ENCODE measurements at regions not wholly inside any gene's neighbourhood (a gene's known extent, or its start where the extent isn't known, plus 50 kb on each side); places are given as distances from the start of the nearest gene placed in this dataset.

- Histone ChIP-seq H3K27me3 (ENCODE audit: control insufficient read depth, insufficient read depth, low read length) (no peaks in the 10 kb centered on the region), H3K36me3 (replicated peaks; ENCODE audit: control insufficient read depth, insufficient read depth, low read length) (no peaks in the 10 kb centered on the region), H3K4me3 (ENCODE audit: insufficient read depth, low read depth, low read length) (no peak overlapping the region)
- DNase-seq, result no peak
Observed at GRCh38 chr10:61148451-61148850, 204.5 kb upstream of the RHOBTB1 start.

DNA sequence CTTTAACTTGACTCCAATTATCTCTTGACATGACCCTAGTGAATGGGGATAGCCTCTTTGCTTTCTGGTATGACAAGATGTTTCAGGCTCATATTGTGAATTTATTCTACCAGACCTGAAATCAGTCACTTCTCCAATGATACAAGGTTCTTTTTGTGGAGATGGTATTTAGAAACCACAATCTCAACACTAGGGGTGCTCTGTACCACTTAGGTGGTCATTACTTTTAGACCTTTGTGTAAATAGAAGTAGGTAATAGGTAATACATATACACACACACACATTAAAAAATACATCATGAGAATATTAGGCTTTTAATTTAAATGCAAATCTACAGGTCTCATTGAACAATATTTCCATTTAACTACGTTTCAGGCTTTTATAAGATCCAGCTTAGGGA, 199.0 kb upstream of the RHOBTB1 start:
- no peak for DNase-seq
- no peak overlapping the region for H3K4me3 ChIP-seq (ENCODE audit: insufficient read depth, low read depth, low read length)
- no peaks in the 10 kb centered on the region for H3K36me3 ChIP-seq (replicated peaks; ENCODE audit: control insufficient read depth, insufficient read depth, low read length)
- H3K27me3 ChIP-seq (ENCODE audit: control insufficient read depth, insufficient read depth, low read length), result no peaks in the 10 kb centered on the region

DNA sequence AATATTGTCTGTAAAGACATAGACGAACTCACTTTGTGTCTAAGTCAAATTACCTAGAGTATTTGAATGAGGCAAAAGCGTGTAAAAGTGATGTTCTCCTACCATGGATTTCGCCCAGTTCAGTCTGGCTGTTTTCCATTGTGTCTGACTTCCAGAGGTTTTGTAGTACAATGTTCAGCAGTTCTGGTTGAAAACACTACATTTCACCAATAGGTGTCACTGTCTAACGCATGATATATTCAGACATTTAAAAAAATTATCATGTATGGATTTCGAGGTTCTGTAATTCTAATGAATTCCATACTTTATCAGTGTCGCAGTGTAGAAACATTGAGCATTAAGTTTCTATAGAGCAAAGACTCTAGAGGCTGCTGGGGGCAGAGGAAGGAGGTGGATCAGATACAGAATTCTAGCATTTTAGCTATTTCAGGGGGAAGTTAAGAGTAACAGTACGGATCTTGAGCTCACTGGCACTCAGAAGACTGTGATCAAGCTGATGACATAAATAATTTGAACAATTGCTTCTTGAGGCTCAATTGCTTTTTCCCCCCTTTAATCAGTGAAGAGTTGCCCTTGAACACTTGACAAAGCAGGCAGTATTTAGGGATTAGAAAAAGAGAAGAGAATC, 196.9 kb upstream of the RHOBTB1 start:
- no peaks in the 10 kb centered on the region for H3K27me3 ChIP-seq (ENCODE audit: control insufficient read depth, insufficient read depth, low read length)
- DNase-seq, result no peak
- no peaks in the 10 kb centered on the region for H3K36me3 ChIP-seq (replicated peaks; ENCODE audit: control insufficient read depth, insufficient read depth, low read length)
- H3K4me3 ChIP-seq (ENCODE audit: insufficient read depth, low read depth, low read length), result no peak overlapping the region

GRCh38 chr10:61139592-61139953, 195.6 kb upstream of the RHOBTB1 start:
- DNase-seq, result no peak
- H3K36me3 ChIP-seq (replicated peaks; ENCODE audit: control insufficient read depth, insufficient read depth, low read length), result no peaks in the 10 kb centered on the region
- no peak overlapping the region for H3K4me3 ChIP-seq (ENCODE audit: insufficient read depth, low read depth, low read length)
- no peaks in the 10 kb centered on the region for H3K27me3 ChIP-seq (ENCODE audit: control insufficient read depth, insufficient read depth, low read length)

GRCh38 chr10:61138708-61139591, 195.0 kb upstream of the RHOBTB1 start:
- H3K4me3 ChIP-seq (ENCODE audit: insufficient read depth, low read depth, low read length), result no peak overlapping the region
- H3K36me3 ChIP-seq (replicated peaks; ENCODE audit: control insufficient read depth, insufficient read depth, low read length), result no peaks in the 10 kb centered on the region
- no peak for DNase-seq
- no peaks in the 10 kb centered on the region for H3K27me3 ChIP-seq (ENCODE audit: control insufficient read depth, insufficient read depth, low read length)

DNA sequence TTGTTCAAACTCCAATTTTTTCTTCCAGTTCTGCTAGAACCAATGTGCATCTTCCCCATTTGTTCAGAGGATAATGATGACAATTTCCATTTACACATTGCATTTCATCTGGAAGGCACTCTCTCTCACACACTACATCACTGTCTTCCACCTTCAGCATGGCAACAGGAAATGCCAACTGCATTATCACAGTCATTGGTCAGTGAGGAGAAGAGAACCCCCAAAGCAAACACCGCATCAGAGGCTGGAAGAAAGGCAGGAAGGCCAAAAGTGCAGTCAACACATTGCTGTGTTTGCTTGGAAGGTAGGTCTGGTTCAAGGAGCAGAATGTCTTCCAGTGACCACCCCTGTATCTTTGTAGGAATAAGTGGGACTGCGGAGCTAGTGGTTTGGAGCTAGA, 192.2 kb upstream of the RHOBTB1 start:
- Histone ChIP-seq H3K4me3 (ENCODE audit: insufficient read depth, low read depth, low read length) (no peak overlapping the region), H3K36me3 (replicated peaks; ENCODE audit: control insufficient read depth, insufficient read depth, low read length) (no peaks in the 10 kb centered on the region), H3K27me3 (ENCODE audit: control insufficient read depth, insufficient read depth, low read length) (no peaks in the 10 kb centered on the region)
- no peak for DNase-seq

GRCh38 chr10:61135276-61135721, 191.3 kb upstream of the RHOBTB1 start:
- DNase-seq, result no peak
- H3K27me3 ChIP-seq (ENCODE audit: control insufficient read depth, insufficient read depth, low read length), result no peaks in the 10 kb centered on the region
- H3K4me3 ChIP-seq (ENCODE audit: insufficient read depth, low read depth, low read length), result no peak overlapping the region
- H3K36me3 ChIP-seq (replicated peaks; ENCODE audit: control insufficient read depth, insufficient read depth, low read length), result no peaks in the 10 kb centered on the region

GRCh38 chr10:61130366-61130765, 186.4 kb upstream of the RHOBTB1 start:
- Histone ChIP-seq H3K36me3 (replicated peaks; ENCODE audit: control insufficient read depth, insufficient read depth, low read length) (no peaks in the 10 kb centered on the region), H3K27me3 (ENCODE audit: control insufficient read depth, insufficient read depth, low read length) (no peaks in the 10 kb centered on the region), H3K4me3 (ENCODE audit: insufficient read depth, low read depth, low read length) (no peak overlapping the region)
- no peak for DNase-seq

DNA sequence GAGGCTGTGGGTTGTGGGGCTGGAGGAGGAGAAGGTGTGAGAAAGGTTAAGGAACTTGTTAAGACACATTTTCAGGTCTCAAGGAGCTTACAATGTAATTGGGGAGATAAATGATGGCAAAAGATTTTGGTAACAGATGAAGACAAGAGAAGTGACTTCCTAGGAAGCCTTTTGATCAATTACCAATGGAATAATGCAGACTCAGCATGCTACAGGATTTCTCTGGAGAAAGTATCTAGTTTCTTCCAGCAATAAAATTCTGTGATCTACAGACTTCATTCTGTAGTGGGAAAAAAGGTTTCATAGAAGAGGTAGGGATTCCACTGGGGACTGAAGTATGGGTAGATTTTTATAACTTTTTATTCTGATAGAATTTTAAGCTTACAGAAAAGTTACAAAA, 184.2 kb upstream of the RHOBTB1 start:
- no peak for DNase-seq
- Histone ChIP-seq H3K4me3 (ENCODE audit: insufficient read depth, low read depth, low read length) (no peak overlapping the region), H3K36me3 (replicated peaks; ENCODE audit: control insufficient read depth, insufficient read depth, low read length) (no peaks in the 10 kb centered on the region), H3K27me3 (ENCODE audit: control insufficient read depth, insufficient read depth, low read length) (no peaks in the 10 kb centered on the region)

- Histone ChIP-seq H3K36me3 (replicated peaks; ENCODE audit: control insufficient read depth, insufficient read depth, low read length) (no peaks in the 10 kb centered on the region), H3K4me3 (ENCODE audit: insufficient read depth, low read depth, low read length) (no peak overlapping the region), H3K27me3 (ENCODE audit: control insufficient read depth, insufficient read depth, low read length) (no peaks in the 10 kb centered on the region)
- no peak for DNase-seq
Observed at GRCh38 chr10:61125560-61126170, 181.7 kb upstream of the RHOBTB1 start.

DNA sequence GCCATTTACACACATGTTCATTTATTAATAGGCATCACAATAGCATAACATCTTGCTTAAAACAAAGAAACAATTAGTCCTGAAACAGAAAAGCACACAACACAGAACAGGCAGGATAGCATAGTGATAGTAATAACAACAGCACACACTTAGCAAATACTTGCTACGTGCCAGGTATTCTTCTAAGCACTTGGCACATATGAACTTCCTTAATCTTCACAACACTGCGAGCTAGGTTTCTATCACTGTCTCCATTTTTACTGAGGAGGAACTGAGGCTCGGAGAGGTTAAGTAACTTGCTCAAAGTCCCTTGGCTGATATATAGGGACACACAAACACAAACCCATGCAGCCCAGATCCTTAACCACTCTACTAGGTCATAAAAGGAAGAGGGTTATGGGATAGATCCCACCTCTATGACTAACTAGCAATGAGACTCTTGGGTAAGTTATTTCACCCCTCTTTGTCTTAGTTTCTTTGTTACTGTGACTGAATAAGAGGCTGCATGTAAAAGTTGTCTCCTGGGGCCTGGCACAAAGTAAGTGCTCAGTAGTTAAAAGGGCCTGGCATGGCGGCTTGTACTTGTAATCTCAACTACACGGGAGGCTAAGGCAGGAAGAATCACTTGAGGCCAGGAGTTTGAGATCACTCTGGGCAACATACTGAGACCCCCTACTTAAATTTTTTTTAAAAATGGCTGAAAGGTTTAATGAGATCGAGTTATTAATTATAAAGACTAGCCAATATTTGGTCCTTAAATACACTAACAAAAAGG, 181.0 kb upstream of the RHOBTB1 start:
- no peak overlapping the region for H3K4me3 ChIP-seq (ENCODE audit: insufficient read depth, low read depth, low read length)
- H3K36me3 ChIP-seq (replicated peaks; ENCODE audit: control insufficient read depth, insufficient read depth, low read length), result no peaks in the 10 kb centered on the region
- no peaks in the 10 kb centered on the region for H3K27me3 ChIP-seq (ENCODE audit: control insufficient read depth, insufficient read depth, low read length)
- no peak for DNase-seq

DNA sequence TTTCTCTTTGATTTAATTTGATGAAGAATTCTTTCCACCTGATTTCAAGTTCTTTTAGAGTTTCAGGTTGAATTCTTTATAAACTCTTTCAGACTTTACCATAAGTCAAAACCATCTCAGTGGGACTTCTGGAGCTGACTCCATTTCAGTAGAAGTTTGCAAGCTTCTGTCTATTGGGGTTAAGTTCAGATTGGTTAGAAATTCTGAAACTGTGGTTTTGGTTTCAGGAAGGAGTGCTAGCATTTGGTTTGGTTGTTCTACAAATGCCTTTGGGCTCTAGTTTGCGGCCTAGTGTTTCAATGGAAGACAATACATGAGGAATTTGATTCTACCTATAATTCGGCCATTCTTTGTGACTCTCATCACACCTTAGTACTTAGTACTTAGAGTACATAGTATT, 176.8 kb upstream of the RHOBTB1 start:
- no peaks in the 10 kb centered on the region for H3K36me3 ChIP-seq (replicated peaks; ENCODE audit: control insufficient read depth, insufficient read depth, low read length)
- no peak for DNase-seq
- no peaks in the 10 kb centered on the region for H3K27me3 ChIP-seq (ENCODE audit: control insufficient read depth, insufficient read depth, low read length)
- H3K4me3 ChIP-seq (ENCODE audit: insufficient read depth, low read depth, low read length), result no peak overlapping the region

DNA sequence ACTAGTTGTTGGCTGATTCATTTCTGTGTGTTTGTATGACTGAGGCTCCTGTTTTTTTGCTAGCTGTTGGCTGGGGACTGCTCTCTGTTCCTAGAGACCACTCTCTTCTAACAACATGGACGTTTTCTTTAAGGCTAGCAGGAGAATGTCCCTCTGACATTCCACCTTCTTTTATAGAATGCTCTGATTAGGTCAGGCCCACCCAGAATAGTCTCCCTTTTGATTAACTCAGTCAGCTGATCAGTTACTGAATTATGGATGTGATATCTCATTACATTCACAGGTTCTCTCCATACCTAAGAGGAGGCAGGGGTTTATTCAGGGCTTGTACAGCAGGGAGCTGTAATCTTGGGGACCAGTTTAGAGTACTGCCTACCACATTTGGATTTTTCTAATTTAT, 175.6 kb upstream of the RHOBTB1 start:
- Histone ChIP-seq H3K36me3 (replicated peaks; ENCODE audit: control insufficient read depth, insufficient read depth, low read length) (no peaks in the 10 kb centered on the region), H3K4me3 (ENCODE audit: insufficient read depth, low read depth, low read length) (no peak overlapping the region), H3K27me3 (ENCODE audit: control insufficient read depth, insufficient read depth, low read length) (no peaks in the 10 kb centered on the region)
- no peak for DNase-seq

DNA sequence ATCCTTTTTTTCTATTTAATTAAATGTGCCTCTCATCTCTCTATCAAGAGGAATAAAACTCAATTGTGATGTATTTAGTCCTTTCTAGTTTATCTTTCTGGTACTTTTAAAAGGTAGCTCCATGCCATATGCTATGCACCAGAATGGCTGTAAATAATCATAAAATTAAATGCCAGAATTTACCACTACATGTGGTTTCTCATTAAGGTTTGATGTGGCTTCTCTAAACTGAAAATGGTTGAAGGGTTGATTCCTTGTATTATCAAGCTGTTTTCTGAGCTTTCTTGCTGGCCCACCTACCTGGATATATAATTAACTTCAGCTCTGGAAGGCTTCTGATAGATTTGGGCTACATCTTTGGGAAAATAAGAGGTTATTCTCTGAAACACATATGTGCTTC, 171.9 kb upstream of the RHOBTB1 start:
- H3K4me3 ChIP-seq (ENCODE audit: insufficient read depth, low read depth, low read length), result no peak overlapping the region
- H3K27me3 ChIP-seq (ENCODE audit: control insufficient read depth, insufficient read depth, low read length), result no peaks in the 10 kb centered on the region
- no peak for DNase-seq
- H3K36me3 ChIP-seq (replicated peaks; ENCODE audit: control insufficient read depth, insufficient read depth, low read length), result no peaks in the 10 kb centered on the region

Measured in H7 (cell line).